ENCODE measurements at regions not wholly inside any gene's neighbourhood (a gene's known extent, or its start where the extent isn't known, plus 50 kb on each side); places are given as distances from the start of the nearest gene placed in this dataset.
"Not testable (repeated sequence)": the region's sequence is repeated elsewhere in the genome, so short reads cannot be mapped to it uniquely, and the experiment has no call there.

DNA sequence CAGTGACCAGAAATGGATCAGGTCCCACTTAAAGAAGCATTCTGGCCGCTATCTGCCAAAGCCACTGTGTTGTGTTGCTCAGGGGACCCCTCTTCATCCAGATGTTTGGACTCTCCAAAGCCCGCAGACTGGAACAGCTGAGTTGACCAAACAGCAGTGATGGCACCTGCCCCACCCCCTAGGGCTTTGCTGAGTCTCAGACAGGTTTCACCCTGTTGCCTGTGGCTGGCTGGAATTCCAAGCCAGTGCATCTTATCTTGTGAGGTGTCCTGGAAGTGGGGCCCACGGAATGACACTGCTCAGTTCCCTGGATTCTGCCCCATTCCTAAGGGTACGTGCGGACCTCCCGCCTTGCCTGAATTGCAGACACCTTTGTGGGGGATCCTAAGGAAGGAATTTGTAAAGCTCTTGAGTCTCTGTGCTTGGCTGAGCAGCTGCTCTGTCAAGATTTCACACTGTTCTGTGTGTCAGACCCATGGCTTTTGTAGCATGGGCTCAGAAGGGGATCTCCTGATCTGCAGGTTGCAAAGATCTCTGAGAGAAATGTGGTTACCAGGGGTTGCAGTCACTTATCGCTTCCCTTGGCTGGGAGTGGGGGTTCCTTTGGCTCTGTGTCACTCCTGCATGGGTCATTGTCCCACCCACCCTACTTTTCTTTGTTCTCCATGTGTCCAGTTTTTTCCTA, 1707.9 kb upstream of the PCDH10 start:
- H3K27ac Mint-ChIP-seq (ENCODE audit: low read depth), result no peak overlapping the region
- no peak for DNase-seq (ENCODE audit: low spot score in 2 of 2)
- H3K9me3 Mint-ChIP-seq, result peaks cover 6% of the 10 kb centered on the region
- ATAC-seq (replicated peaks; ENCODE audit: extremely low read depth, poor library complexity, severe bottlenecking), result no peak
- no peaks in the 10 kb centered on the region for H3K36me3 Mint-ChIP-seq (ENCODE audit: insufficient read depth)
- H3K27me3 Mint-ChIP-seq, result no peaks in the 10 kb centered on the region
- no peaks in the 10 kb centered on the region for H3K4me1 Mint-ChIP-seq
- H3K4me3 Mint-ChIP-seq, result no peak overlapping the region

DNA sequence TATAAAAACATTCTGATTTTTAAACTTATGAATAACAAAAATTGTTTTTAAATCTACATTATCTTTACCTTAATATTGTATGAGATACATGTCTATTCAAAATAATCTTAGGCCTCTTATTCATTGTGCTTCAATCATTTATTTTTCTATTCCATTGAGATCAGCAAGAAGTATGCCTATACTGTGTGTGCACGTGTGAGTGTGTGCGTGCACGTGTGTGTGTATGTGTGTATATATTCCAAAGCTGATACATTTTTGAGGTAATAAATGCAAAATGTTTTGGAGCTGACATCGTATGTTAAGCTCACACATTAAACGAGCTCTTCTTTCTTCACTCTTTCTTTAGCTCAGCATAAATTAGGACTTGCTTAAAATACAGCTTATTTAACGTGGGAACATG, 1701.2 kb upstream of the PCDH10 start:
- no peaks in the 10 kb centered on the region for H3K27me3 Mint-ChIP-seq
- ATAC-seq (replicated peaks; ENCODE audit: extremely low read depth, poor library complexity, severe bottlenecking) (no peak), DNase-seq (ENCODE audit: low spot score in 2 of 2) (no peak)
- no peaks in the 10 kb centered on the region for H3K36me3 Mint-ChIP-seq (ENCODE audit: insufficient read depth)
- no peaks in the 10 kb centered on the region for H3K4me1 Mint-ChIP-seq
- no peak overlapping the region for H3K27ac Mint-ChIP-seq (ENCODE audit: low read depth)
- H3K4me3 Mint-ChIP-seq, result no peak overlapping the region
- peaks cover 6% of the 10 kb centered on the region for H3K9me3 Mint-ChIP-seq

DNA sequence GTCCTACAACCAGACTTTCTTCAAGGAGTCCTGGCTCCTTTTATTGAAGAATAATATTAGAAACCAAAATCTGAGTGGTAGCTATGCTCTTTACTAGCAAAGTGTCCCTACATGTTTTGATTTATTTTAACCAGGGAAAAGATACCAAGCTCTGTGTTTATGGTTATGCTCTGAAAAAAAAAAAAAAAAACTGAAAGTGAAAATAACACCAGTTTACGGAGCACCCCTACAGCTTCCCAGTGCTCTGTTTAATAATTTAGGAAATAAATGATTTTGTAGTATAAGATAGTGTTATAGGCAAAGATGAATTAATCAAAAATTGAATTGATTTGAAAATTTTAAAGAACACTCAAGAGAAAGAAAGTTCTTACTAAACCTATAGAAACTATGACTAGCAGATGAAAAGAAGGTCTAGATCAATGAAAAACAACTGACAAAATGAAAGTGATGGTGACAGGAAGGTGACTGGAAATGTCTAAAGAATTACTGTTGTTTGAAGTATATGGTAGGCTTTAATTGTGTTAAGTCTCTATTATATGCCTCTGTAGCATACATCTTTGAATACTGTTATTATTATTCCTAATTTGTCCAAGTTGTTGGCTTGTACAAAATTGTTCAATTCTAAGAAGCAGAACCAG, 1698.4 kb upstream of the PCDH10 start:
- no peaks in the 10 kb centered on the region for H3K27me3 Mint-ChIP-seq
- ATAC-seq (replicated peaks; ENCODE audit: extremely low read depth, poor library complexity, severe bottlenecking), result no peak

DNA sequence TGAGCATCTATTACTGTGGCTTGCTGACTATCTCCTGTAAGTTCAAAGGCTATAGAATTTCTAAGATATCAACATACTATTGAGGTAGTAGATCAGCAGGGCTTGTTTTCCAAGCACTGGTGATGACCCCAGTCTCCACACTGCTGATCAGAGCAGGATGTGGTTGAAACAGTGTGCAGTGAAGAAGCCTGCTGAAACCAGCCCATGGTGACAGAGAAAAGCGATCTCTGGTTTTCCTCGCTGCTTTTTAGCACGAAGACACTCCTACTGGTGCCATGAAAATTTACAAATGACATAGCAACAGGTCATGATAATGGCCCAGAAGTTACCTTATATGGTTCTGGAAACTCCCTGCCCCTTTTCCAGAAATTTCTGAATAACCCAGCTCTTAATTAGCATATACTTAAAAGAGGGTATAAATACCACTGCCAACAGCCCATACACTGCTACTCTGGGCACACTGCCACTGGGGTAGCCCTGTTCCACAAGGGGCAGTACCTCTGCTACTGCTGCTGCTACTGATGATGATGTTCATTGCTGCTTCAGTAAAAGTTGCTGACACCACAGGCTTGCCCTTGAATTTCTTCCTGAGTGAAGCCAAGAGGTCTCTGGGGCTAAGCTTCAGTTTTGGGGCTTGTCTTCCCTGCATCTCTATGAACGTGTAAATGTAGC, 1689.5 kb upstream of the PCDH10 start:
- no peak overlapping the region for H3K27ac Mint-ChIP-seq (ENCODE audit: low read depth)
- no peaks in the 10 kb centered on the region for H3K4me1 Mint-ChIP-seq
- peaks cover 11% of the 10 kb centered on the region for H3K9me3 Mint-ChIP-seq
- ATAC-seq (replicated peaks; ENCODE audit: extremely low read depth, poor library complexity, severe bottlenecking) (no peak), DNase-seq (ENCODE audit: low spot score in 2 of 2) (no peak)
- no peaks in the 10 kb centered on the region for H3K36me3 Mint-ChIP-seq (ENCODE audit: insufficient read depth)
- no peak overlapping the region for H3K4me3 Mint-ChIP-seq
- no peaks in the 10 kb centered on the region for H3K27me3 Mint-ChIP-seq

More for the DNA sequence above, 1698.4 kb upstream of the PCDH10 start:
- Mint-ChIP-seq H3K4me3 (no peak overlapping the region), H3K27ac (ENCODE audit: low read depth) (no peak overlapping the region), H3K4me1 (no peaks in the 10 kb centered on the region), H3K9me3 (peaks cover 6% of the 10 kb centered on the region), H3K36me3 (ENCODE audit: insufficient read depth) (no peaks in the 10 kb centered on the region)
- no peak for DNase-seq (ENCODE audit: low spot score in 2 of 2)

DNA sequence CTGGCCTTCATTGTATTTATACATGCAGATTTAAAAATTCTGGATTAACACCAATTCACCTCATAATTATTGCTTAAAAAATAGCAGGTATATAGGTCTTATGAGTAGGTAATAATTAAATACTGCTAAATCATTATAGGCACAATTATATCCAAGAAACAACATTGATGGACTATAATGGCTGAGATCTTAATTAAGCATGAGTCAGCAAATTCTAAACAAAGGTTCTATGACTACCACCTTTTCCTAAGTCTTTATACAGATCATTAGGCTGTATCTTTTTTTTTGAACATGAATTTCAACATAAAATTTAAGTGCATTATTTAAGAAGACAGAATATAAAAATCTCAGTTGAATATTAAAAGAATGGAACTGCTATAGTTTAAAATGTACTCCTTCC, 1678.7 kb upstream of the PCDH10 start:
- Mint-ChIP-seq H3K4me3 (no peak overlapping the region), H3K36me3 (ENCODE audit: insufficient read depth) (peaks cover 1% of the 10 kb centered on the region), H3K4me1 (no peaks in the 10 kb centered on the region), H3K27ac (ENCODE audit: low read depth) (no peak overlapping the region), H3K9me3 (peaks cover 18% of the 10 kb centered on the region), H3K27me3 (no peaks in the 10 kb centered on the region)
- no peak for DNase-seq (ENCODE audit: low spot score in 2 of 2)
- ATAC-seq (replicated peaks; ENCODE audit: extremely low read depth, poor library complexity, severe bottlenecking), result no peak

DNA sequence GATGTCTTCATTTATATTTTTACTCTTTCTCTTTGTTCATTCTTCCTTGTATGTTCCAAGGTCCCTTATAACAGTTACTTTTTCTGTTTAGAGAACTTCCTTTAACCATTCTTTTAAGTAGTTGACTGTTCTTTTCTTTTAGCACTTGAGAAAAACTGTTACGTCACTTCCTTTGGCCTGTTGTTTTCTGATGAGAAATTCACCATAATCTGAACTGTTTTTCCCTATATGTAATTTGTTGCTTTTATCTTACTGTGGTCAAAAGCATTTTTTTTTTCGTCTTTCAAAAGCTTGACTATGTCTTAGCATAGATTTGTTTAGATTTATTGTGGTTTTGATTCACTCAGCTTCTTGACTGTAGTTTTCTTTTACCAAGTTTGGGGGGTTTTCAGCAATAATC, 1660.3 kb upstream of the PCDH10 start:
- ATAC-seq (replicated peaks; ENCODE audit: extremely low read depth, poor library complexity, severe bottlenecking) (no peak), DNase-seq (ENCODE audit: low spot score in 2 of 2) (no peak)
- Mint-ChIP-seq H3K4me3 (no peak overlapping the region), H3K36me3 (ENCODE audit: insufficient read depth) (no peaks in the 10 kb centered on the region), H3K4me1 (no peaks in the 10 kb centered on the region), H3K27me3 (no peaks in the 10 kb centered on the region), H3K9me3 (peaks cover 5% of the 10 kb centered on the region), H3K27ac (ENCODE audit: low read depth) (no peak overlapping the region)

DNA sequence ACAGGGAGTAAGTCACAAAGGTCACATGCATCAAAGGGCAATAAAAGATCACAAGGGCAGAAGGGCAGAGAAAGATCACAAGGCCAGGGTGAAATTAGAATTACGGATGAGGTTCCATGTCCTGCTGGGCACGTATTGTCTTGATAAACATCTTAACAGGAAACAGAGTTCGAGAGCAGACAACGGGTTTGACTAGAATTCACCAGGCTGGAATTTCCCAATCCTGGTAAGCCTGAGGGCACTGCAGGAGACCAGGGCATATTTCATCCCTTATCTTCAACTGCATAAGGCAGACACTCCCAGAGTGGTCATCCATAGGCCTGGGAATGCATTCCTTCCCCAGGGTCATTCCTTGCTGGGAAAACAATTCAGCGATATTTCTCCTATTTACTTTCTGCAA, 1652.9 kb upstream of the PCDH10 start:
- H3K27me3 Mint-ChIP-seq; ATAC-seq (replicated peaks; ENCODE audit: extremely low read depth, poor library complexity, severe bottlenecking); H3K4me3 Mint-ChIP-seq; H3K27ac Mint-ChIP-seq (ENCODE audit: low read depth); DNase-seq (ENCODE audit: low spot score in 2 of 2); H3K4me1 Mint-ChIP-seq; H3K36me3 Mint-ChIP-seq (ENCODE audit: insufficient read depth): not testable (repeated sequence)
- peaks cover 27% of the 10 kb centered on the region for H3K9me3 Mint-ChIP-seq

DNA sequence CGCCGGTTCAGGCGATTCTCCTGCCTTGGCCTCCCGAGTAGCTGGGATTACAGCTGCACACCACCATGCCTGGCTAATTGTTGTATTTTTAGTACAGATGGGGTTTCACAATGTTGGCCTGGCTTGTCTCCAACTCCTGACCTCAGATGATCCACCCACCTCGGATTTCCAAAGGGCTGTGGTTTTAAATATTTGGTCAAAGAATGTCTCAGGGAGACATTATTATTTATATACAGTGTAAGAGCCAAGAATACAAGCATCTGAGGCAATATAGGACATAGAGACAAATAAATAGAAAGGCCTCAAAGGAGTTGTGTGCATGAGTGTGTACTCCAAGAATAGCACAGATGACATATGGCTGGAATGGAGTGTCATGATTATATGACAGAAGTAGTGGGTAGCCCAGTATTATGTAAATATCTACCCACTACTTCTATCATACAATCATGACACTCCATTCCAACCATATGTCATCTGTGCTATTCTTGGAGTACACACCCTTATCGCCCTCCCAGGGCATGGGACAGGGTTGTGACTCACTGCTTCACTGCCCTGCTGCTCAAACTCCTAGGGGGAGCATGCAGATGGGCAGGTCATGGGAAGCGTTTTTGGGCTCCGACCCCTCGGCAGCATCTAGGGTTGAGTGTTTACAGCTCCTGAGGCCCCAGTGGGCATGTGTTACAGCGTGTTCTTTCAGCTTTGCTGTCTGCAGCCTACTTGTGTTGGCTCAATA, 1649.8 kb upstream of the PCDH10 start:
- ATAC-seq (replicated peaks; ENCODE audit: extremely low read depth, poor library complexity, severe bottlenecking), result no peak
- Mint-ChIP-seq H3K9me3 (peaks cover 27% of the 10 kb centered on the region), H3K27ac (ENCODE audit: low read depth) (no peak overlapping the region), H3K4me1 (no peaks in the 10 kb centered on the region), H3K36me3 (ENCODE audit: insufficient read depth) (no peaks in the 10 kb centered on the region), H3K4me3 (no peak overlapping the region), H3K27me3 (no peaks in the 10 kb centered on the region)
- DNase-seq (ENCODE audit: low spot score in 2 of 2), result no peak

DNA sequence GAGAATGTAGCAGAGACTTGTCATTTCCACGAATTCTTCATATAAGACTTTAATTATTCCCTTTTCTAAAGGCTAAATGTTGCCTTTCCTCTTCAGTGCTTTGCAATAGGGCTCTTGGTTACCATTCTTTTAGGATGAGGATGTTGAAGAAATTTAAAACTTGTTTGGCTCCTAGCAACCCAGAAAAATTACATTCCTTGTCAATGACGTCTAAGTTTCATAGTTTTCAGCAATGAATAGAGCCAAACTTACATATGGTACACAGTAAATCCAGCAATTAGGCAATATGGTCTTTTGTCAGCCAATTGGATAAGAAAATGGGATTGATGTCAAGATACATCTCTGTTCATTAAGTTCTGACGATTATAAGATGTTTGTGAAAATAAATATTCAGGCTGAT, 1639.6 kb upstream of the PCDH10 start:
- Mint-ChIP-seq H3K9me3 (peaks cover 12% of the 10 kb centered on the region), H3K4me1 (no peaks in the 10 kb centered on the region), H3K27ac (ENCODE audit: low read depth) (no peak overlapping the region), H3K4me3 (no peak overlapping the region), H3K36me3 (ENCODE audit: insufficient read depth) (no peaks in the 10 kb centered on the region), H3K27me3 (no peaks in the 10 kb centered on the region)
- no peak for ATAC-seq (replicated peaks; ENCODE audit: extremely low read depth, poor library complexity, severe bottlenecking)
- no peak for DNase-seq (ENCODE audit: low spot score in 2 of 2)

DNA sequence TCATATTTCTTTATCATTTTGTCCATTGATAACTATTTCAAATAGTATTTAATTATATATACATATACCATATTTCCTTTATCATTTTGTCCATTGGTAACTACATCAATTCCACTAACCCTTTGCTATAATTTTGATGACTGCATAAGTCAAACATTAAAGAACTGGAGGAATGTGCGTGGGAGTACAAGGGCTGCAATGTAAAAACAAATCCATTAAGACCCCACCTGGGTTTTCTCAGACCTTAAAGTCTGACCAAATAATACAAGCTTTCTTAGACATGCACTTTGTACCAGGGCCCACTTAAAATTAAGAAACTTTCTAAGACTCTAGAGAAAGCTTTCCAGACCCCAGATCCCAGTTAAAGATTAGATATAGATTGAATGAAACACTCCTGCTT, 1622.4 kb upstream of the PCDH10 start:
- H3K27me3 Mint-ChIP-seq, result no peaks in the 10 kb centered on the region
- peaks cover 15% of the 10 kb centered on the region for H3K9me3 Mint-ChIP-seq

DNA sequence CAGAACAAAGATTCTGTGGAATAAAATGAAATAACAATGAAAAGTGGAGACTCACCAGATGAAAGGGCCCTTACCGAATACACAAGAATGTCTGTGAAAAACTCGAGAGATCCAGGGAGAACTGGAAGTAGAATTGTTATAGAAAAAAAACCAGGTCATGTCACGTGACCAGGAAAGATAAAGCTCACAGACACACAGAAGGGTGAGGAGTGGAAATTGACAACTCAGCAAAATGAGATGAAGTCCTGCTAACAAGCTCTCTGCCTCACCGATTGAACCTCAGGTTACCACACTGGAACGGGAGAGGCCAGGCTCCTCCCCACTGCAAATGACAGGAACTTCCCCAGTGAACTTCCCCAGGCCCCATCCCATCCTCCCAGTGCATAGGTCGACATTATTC, 1618.0 kb upstream of the PCDH10 start:
- no peaks in the 10 kb centered on the region for H3K4me1 Mint-ChIP-seq
- DNase-seq (ENCODE audit: low spot score in 2 of 2) (no peak), ATAC-seq (replicated peaks; ENCODE audit: extremely low read depth, poor library complexity, severe bottlenecking) (no peak)
- H3K36me3 Mint-ChIP-seq (ENCODE audit: insufficient read depth), result no peaks in the 10 kb centered on the region
- peaks cover 12% of the 10 kb centered on the region for H3K9me3 Mint-ChIP-seq
- H3K27ac Mint-ChIP-seq (ENCODE audit: low read depth), result no peak overlapping the region
- H3K4me3 Mint-ChIP-seq, result no peak overlapping the region
- H3K27me3 Mint-ChIP-seq, result no peaks in the 10 kb centered on the region

More for the DNA sequence above, 1622.4 kb upstream of the PCDH10 start:
- H3K36me3 Mint-ChIP-seq (ENCODE audit: insufficient read depth), result no peaks in the 10 kb centered on the region
- ATAC-seq (replicated peaks; ENCODE audit: extremely low read depth, poor library complexity, severe bottlenecking) (no peak), DNase-seq (ENCODE audit: low spot score in 2 of 2) (no peak)
- H3K4me3 Mint-ChIP-seq, result no peak overlapping the region
- H3K4me1 Mint-ChIP-seq, result no peaks in the 10 kb centered on the region
- H3K27ac Mint-ChIP-seq (ENCODE audit: low read depth), result no peak overlapping the region

DNA sequence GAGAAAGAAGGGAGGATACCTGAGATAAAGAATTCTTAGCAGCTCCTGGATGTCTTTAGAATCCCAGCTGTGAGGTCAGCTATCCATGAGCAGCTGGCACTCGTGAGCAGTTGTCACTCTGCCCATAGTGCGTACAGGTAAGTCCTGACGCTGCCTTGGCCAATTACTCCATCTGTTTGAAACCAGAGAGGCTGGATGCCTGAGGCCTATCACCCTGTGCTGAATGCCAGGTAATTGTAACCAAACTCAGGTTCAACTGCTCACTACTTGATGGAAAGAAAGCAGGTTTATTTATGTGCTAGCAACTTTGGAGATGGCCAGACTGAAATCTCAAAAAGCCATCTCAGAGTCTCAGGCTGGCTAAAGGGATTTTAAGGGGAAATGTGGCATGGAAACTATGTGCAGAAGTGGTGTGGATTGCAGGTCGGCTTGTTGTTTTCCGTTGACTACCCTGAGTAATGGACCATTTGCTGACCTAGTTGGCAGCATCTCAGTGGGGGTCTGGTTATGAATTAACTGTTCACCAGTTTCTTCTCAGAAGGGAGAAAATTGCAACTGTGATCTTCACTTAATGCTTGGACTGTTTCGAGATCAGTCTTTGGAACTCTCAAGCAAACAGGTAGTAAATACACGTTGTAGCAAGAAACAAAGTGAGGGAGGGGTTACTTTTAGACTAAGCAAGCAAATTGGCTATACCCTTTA, 1614.0 kb upstream of the PCDH10 start:
- H3K4me1 Mint-ChIP-seq, result no peaks in the 10 kb centered on the region
- H3K9me3 Mint-ChIP-seq, result peaks cover 10% of the 10 kb centered on the region
- H3K27me3 Mint-ChIP-seq, result no peaks in the 10 kb centered on the region
- no peak overlapping the region for H3K27ac Mint-ChIP-seq (ENCODE audit: low read depth)
- H3K4me3 Mint-ChIP-seq, result no peak overlapping the region
- H3K36me3 Mint-ChIP-seq (ENCODE audit: insufficient read depth), result no peaks in the 10 kb centered on the region
- DNase-seq (ENCODE audit: low spot score in 2 of 2) (no peak), ATAC-seq (replicated peaks; ENCODE audit: extremely low read depth, poor library complexity, severe bottlenecking) (no peak)
